ENCODE measurements at regions not wholly inside any gene's neighbourhood (a gene's known extent, or its start where the extent isn't known, plus 50 kb on each side); places are given as distances from the start of the nearest gene placed in this dataset.
"Not testable (repeated sequence)": the region's sequence is repeated elsewhere in the genome, so short reads cannot be mapped to it uniquely, and the experiment has no call there.

DNA sequence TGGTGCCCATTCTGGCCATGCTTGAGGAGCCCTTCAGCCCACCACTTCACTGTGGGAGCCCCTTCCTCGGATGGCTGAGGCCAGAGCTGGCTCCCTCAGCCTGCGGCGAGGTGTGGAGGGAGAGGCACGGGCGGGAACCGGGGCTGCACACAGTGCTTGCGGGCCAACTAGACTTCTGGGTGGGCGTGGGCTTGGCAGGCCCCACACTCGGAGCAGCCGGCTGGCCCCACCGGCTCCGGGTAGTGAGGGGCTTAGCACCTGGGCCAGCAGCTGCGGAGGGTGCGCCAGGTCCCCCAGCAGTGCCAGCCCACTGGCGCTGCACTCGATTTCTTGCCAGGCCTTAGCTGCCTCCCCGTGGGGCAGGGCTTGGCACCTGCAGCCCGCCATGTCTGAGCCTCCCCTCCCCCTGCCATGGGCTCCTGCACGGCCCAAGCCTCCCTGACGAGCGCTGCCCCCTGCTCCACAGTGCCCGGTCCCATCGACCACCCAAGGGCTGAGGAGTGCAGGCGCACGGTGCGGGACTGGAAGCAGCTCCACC lies 554.2 kb downstream of the GABRG2 start:
- DNase-seq (ENCODE audit: low spot score): not testable (repeated sequence)

DNA sequence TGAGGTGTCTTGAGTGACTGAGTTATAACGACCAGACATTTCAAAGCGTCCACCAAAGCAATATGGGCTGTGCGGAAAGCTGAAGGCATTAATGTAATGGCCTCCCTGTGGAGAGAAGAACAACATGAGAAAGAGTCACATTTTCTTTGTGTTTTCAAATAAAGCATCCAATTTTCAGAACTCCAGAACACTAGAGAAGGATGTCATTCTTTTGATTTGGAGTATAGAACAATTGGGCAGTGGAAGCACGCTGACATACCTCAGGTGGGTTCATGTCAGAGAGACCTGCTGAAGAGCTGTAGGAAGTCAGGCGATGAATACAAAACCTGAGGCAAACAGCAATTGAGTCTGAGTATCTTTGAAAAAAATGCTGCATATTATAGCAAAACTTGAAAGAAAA lies 556.5 kb downstream of the GABRG2 start:
- DNase-seq (ENCODE audit: low spot score): no peak

DNA sequence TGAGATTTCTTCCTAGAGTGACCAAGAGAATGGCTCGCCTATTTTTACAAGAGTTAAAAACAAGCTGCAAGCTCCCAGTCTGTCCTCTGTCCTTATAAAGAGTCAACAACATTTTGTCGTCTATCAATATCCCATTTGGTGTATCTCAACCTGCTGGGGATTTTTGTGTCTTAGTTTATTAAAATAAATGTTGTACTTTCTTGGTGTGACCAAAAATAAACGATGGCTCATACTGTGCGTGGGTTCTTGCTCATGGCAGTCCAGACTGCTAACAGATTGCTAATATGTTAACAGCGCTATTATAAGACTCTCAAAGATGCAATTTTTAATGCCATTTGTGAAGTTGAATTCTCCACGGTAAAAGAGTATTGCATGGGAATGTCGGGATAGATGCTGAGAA lies 569.9 kb downstream of the GABRG2 start:
- DNase-seq (ENCODE audit: low spot score): no peak

DNA sequence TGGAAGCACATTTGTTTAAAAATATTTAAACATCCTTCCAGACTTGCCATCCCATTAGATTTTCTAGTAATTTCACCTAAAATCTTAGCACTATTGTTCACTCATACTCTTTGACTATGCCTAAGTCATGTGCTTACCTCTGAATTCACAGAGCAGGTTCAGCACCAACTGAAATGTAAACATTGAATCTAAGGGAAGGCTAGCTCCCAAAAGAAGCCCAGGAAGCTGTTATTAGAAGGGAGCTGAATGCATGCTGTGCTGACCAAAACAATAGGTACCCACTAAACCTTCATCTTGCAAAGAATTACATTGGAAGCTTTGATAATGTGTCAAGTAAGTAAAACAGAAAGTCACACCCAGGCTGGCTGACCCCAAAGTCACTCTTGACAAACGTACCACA lies 571.3 kb downstream of the GABRG2 start:
- DNase-seq (ENCODE audit: low spot score): no peak

DNA sequence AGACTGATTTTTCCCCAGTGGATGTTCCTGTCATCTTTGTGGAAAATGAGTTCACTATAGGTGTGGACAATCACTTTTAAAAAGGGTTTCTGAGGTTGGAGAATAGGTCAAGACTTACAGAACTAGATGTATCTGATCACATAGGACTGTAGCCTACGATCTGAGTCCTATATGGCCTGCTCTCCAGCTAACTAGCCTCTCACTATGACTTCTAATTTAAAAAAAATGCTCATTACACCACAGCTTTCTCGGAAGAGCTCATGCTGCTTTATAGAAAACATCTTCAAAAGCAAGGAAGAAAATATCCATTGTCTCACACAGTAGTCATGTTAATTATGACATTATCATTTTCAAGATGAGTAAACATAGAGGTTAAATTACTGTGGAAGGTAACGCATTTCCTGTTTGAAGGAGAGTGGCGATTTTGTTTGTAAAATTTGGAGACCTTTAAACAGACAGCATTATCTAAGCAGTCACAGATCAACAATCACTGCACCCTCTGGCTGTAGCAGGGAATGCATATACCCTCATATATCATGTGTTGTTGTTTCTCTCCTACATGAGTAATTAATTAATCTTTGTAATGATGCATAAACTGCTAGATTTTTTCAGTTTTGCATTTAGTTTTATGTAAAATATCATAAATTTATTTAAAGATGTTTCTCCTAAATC lies 573.7 kb downstream of the GABRG2 start:
- DNase-seq (ENCODE audit: low spot score): no peak

DNA sequence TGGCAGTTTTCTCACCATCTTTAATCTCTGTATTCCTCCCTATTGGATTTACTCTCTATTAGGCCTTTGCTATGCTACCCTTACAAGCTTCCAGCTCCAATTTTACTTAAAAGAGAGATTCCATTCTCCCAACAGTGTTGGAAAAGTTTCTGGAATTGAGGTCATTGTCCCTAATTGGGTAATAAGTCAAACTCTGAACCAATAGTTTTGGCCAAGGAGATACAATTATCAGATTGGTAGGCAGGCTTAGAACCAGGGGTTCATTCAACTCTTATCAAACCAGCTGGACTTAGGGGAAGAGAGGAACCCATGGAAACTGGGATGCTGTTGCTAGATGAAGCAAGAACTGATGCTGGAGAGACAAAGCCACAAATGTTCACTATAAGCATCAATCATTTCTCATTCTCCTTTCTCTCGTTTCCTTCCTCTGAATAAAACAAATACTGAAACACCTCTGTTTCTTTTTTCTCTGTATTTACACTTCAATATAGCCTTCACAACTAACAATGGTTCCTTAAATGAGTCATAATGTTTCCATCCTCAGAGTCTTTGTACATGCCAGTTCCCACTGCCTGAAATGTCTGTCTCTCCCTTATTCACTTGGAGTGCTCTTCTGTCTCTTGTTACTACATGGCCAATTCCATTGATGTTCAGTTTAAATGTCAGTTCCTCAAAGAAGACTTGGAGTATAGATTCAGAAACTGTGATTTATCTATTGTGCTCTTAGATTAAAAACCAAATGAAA lies 587.3 kb downstream of the GABRG2 start:
- DNase-seq (ENCODE audit: low spot score): no peak

DNA sequence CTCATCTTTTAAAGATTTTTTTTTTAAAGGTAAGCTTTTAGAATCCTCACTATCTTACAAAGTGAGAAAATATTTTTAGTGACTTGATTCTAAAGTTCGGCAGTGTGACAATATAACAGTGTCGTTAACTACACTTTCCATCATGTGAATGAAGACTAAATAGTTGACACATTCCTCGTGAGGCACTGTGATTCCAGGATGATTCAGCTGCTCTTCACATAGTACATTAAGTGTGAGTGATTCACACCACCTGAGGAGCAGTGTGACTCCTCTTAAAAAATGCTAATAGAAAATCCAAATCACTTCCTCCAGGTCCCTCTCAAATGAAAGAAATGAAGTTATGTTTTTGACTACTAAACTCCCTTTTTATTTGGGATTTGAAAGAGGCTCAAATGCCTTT lies 589.5 kb downstream of the GABRG2 start:
- no peak for DNase-seq (ENCODE audit: low spot score)

DNA sequence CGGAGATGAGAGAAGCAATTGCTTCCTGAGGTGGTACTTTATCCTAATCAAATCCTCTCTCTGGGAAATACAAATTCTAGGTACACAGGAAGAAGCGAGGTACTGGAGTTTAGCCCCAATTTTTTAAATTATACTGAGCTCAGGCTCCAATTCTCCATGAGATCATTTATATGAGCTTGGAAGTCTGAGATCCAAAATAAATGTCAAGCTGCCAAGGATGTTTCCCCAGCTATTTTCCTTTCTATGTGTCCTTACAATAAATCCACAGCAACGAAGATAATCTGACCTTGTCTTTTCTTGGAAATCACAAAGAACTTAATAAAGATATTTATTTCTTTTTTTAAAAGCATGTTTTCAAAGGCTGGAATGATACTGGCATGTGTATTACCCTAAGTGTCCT lies 597.3 kb downstream of the GABRG2 start:
- DNase-seq (ENCODE audit: low spot score): no peak

DNA sequence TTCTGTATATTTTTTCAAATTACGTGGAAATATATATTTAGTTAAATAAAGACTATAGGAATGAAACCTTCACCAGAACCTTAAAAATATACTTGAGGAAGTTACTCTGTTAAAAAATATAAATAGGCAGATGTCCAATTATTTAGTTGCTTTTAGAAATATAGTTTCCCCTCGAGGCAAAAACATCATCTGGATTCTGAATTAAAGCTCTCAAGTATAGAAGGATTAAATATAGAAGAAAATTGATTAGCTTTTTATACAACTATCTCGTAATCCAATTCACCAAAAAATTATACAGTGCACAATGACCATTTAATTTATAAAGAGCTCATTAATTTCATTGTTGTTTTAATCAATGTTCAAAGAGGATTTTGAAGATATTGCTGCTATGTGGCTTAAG lies 601.4 kb downstream of the GABRG2 start:
- DNase-seq (ENCODE audit: low spot score): no peak

DNA sequence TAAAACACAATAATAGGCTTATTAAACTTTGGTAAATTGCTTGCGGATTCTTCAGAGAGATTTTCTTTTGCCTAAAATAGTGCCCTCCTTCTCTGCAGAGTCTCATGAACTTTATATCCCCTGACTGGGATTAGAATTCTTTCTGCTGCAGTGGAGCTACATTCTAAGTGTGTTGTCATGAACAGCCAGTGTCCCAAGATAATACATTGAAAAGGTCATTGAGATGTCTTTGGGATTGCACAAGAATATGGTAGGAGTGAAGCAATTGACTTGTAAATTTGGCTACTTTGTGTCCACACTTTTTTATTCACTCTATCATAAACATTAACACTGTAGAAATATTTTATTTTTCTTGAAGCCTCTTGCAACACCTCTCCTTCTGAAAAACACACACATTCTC lies 604.5 kb downstream of the GABRG2 start:
- DNase-seq (ENCODE audit: low spot score): no peak

DNA sequence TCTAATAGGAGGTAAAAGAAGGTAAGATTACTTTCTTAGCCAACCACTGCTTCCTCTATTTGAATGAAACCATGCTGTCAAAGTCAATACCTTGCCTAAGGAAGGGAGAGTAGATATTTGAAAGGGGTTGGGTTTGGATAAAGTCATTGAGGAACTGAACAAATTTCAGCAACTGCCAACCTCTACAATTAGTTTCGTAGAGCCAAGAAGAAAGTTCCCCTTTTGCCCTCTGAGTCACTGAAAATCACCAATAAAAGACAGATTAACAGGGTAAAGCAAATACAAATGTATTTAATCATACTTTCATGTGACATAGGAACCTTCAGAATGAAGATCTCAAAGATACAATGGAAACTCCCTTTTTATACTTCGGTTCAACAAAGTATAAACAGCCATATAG lies 615.7 kb downstream of the GABRG2 start:
- DNase-seq (ENCODE audit: low spot score): no peak

DNA sequence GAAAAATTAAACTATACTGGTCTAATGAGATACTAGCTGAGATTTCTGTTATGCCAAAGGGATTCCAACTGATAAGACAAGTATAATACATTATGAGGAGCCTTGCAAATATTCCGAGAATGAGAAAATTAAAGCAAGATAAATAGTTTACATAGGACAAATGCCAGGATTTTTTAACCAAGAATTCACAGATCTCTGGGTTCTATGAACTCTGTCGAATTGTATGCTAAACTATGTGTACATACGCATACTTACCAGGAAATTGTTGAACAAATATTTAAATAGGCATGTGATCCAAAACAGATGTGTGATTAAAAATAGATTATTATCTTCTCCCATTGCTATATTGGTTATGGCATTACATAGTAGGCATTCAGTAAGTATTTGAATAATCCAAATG lies 616.6 kb downstream of the GABRG2 start:
- DNase-seq (ENCODE audit: low spot score): no peak

DNA sequence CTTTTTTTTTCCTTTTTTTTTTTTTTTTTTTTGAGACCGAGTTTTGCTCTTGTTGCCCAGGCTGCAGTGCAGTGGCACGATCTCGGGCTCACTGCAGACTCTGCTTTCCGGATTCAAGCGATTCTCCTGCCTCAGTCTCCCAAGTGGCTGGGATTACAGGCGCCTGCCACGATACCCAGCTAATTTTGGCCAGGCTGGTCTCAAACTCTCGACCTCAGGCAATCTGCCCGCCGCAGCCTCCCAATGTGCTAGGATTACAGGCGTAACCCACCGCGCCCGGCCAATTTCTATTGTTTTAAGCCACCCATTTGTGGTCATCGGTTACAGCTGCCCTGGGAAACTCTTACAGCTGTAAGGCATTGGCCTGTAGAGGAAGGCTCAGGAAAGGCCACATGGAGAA lies 617.7 kb downstream of the GABRG2 start:
- no peak for DNase-seq (ENCODE audit: low spot score)

DNA sequence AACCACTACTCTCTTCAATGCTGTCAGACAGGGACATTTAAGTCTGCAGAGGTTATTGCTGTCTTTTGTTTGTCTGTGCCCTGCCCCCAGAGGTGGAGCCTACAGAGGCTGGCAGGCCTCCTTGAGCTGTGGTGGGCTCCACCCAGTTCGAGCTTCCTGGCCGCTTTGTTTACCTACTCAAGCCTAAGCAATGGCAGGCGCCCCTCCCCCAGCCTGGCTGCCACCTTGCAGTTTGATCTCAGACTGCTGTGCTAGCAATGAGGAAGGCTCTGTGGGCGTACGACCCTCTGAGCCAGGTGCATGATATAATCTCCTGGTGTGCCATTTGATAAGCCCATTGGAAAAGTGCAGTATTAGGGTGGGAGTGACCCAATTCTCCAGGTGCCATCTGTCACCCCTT lies 628.7 kb downstream of the GABRG2 start:
- not testable (repeated sequence) for DNase-seq (ENCODE audit: low spot score)

DNA sequence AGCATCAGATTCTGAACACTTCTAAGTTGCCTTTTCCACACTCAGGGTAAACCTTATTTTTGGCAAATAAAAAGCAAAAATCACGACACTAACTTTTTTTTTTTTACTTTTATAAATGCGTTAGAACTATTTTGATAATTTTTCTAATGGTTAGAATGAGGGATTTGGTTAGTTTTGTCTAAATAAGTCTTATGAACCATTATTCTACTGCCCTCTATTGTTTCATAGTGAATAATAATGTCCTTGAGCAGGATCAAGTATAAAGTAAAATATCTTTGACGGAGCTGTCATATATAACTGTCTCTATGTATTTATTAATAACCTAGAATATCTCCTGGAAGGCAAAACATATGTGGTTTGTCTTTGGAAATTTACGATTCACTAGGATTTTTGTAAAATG lies 631.8 kb downstream of the GABRG2 start:
- no peak for DNase-seq (ENCODE audit: low spot score)

DNA sequence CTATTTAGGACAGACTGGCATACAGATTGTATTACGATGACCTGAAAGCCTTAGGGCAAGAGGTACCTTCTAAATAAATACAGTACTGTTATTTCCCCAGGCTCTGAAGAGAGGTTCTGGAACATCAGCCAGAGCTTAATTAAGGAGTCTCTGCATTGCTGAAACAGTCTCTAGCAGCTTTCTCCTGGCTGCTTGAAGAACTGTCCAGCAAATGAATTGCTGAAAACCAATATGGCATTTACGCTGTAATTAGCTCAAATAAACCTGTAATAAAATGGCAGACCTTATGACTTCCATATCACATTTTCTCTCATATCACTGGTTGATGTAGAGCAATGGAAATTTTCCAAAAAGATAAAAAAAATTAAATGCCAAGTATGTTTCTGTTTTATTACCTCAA lies 636.3 kb downstream of the GABRG2 start:
- no peak for DNase-seq (ENCODE audit: low spot score)

DNA sequence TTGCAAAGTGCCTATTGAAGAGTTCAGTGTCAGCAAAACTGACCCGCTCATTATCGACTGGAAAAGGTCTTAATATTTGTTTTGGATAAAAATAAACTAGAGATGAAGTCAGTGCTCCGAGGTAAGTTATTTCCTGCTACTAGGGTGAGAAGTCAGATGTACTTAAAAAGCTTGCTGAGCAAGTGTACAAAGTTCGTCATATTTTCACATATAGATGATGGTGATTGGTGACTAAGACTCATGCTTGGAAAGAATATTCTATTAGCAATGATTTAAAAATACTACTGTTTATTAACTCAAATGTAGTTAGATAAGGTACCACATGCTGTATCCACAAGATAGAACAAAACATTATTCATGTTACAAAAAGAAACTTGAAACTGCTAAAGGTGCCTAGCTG lies 643.7 kb downstream of the GABRG2 start:
- no peak for DNase-seq (ENCODE audit: low spot score)

DNA sequence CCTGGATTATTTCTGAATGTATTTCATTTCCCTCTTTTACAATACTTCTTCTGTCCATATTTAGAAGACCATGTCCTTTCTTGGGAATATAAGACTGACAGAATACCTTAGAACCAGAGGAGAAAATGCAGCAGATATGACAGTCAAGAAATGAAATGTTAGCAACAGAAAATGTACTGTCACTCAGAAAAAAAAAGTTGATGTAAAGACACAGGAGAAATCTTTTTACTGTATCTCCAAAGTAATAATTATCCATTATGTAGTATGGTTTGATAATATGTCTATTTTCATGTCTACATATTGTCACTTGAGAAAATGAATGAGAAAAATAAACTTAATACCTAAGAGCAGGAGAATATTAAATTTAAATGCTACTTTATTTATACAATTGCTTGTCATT lies 652.1 kb downstream of the GABRG2 start:
- DNase-seq (ENCODE audit: low spot score): no peak

DNA sequence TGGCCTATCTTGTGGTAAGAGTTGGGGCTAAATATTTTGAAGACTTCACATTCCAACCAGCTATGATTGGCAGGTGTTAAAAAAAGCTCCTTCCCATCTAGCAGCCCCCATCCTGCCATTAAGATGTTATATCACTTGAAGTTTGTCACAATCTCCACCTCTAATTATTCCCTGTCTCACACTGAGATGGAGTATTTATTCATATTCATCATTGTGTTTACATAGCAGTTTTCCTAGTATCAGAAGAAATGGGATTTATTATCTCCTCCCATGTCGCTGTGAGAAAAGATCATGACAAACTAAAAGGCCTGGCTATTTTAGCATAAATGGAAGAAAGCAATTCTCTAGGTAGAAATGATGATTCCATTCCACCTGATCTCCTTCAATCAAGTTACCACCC lies 653.6 kb downstream of the GABRG2 start:
- DNase-seq (ENCODE audit: low spot score): no peak

DNA sequence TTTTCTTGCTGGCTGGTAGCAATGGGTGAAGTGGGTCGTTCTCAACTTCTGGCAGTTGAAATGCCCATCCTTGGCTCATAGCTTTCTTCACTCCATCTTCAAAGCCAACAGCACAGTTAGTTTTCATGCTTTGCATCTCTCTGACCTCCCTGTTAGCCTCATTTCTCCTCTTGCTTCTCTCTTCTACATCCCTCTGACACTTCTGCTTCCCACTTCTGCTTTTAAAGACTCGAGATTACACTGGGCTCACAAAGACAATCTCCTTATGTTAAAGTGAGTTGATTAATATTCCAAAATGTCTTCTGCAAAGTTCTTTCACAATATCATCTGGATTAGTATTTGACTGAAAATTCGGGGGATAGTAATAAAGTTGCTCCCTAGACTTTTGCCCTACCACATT lies 684.8 kb upstream of the CCNG1 start:
- no peak for DNase-seq (ENCODE audit: low spot score)

DNA sequence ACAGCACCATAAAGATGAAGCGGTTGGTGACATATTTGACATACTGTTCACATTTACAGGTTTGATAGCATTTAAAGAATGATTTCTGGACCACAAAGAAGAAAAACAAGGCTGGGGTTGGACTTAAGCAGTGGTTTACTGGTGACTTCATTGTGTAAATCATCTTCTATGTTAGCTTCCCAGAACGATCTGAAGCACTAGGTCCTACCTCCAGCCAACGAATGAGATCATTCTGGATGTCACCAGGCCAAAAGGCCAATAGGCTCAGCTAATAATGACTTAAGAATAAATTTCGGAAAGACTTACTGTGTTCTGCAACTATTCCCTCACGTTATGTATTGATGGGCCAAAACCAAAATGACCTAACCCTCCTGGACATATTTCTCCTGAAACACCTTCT lies 675.3 kb upstream of the CCNG1 start:
- no peak for DNase-seq (ENCODE audit: low spot score)

DNA sequence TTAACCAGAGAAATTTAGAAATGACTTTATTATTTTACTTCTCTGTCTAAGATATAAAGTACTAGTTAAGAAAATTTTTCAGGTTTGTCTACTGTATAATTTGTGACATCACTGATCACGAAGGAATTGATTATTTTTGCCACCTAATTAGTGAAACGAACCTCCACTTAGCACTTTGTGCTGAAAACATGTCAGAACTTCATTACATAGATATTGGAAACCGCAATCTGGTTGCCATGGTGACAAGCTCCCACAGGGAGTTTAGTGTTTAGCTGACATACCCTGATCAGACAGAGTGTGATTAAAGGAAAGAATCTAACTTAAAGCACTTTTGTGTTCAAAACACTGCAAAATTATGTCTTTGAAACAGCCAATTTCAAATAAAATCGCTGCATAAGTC lies 668.4 kb upstream of the CCNG1 start:
- DNase-seq (ENCODE audit: low spot score): no peak

DNA sequence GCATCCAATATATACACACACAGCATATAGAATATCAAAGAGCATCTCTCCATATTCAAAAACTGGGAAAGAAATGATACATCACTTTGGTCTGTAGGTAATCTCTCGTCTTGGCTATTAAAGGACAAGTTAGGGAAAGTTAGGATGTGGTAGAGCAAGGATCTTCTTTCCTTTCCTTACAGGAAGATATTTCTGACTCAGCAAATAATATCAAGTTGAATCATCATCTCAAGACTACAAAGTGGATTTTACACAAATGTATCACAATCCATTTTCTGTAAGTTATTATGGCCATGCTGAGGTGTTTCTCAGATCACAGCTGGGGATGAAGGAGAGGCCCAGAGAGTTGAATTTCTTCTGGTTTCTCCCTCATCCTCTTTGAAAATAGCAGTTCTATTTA lies 651.7 kb upstream of the CCNG1 start:
- DNase-seq (ENCODE audit: low spot score): no peak

DNA sequence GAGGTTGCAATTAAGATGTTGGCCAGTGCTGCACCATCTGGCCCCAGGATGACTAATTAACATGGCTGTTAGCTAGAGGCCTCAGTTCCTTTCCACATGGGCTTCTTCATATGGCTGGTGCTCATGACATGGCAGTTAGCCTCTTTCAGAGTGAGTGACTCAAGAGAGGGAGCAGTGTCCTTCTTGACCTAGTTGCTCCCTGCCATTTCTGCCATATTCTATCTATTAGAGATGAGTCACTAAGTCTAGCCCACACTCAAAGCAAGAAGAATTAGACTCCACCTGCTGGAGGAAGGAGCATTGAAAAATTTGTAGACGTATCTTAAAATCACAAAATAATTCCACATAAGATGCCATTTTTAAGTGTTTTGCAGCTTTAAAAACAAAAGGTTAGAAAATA lies 651.2 kb upstream of the CCNG1 start:
- no peak for DNase-seq (ENCODE audit: low spot score)
